Caki2 (cell line): ENCODE measurements at regions not wholly inside any gene's neighbourhood (a gene's known extent, or its start where the extent isn't known, plus 50 kb on each side); places are given as distances from the start of the nearest gene placed in this dataset.
"Not testable (repeated sequence)": the region's sequence is repeated elsewhere in the genome, so short reads cannot be mapped to it uniquely, and the experiment has no call there.

Experiments used
- DNase-seq: peaks from one replicate; pipeline ENCODE4 v3.0.0-alpha.2; 2015; ENCODE audit warnings: low read depth
- in situ Hi-C: cut with HindIII; loops from 2 replicates; pipeline ENCODE4 v1.10.0; 2016; ENCODE audit warnings: low sequenced_read_pairs, low pct_unique_long_range_greater_than_20kb, mixed read lengths

DNA sequence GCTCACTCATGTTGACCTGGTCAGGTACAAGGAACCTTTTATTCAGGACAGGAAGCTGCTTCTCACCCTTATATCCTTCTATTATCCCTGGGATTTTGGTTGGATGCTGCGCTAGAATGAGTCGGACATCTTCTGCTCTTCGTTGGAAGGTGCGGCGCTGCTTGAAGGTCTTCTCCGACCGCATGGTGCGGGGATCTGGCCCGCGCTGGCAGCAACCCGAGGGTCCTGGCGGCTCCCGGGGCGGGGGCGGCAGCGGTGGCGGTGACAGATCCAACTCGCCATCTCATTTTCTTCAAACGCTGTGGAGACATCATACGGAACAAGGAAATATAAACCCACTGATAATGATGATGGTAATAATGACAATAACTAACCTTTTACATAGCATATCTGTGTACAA lies 126.3 kb downstream of the ATXN7L3B start:
- in situ Hi-C loops = no loop called here
- no peak for DNase-seq

DNA sequence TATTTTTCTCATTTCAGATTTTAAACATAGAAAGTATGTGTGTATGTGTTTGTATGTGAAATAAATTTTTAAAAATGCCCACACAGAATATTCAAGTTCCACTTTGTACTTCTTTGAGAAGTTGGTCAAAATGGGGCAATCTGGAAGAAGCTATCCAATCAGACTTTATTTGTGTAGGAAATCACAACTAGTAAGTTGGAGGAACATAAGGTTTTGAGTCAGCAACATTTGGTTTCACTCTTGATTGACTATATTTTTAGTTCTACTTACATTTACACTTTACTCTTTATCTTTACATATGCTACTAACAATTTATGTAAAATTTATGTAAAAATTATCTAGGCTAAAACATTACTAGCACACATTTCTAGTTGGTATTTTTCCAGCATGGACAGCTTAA lies 128.1 kb downstream of the ATXN7L3B start:
- no peak for DNase-seq
- in situ Hi-C loops = no loop called here

DNA sequence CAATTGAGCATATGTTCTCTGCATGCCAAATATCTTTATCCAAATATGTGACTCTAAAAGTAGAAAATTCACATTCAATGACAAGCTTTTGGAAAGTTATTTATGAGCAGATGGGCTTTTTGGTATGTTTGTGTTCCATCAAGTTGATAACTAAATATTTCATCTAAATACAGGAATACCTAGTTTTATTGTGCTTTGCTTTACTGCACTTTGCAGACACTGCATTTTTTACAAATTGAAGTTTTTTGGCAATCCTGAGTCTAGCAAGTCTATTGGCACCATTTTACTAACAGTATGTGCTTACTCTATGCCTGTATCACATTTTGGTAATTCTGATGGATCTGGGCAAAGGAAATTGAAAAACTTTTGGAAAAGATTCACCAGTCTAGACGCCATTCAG lies 133.8 kb downstream of the ATXN7L3B start:
- in situ Hi-C loops = no loop called here
- DNase-seq = no peak

DNA sequence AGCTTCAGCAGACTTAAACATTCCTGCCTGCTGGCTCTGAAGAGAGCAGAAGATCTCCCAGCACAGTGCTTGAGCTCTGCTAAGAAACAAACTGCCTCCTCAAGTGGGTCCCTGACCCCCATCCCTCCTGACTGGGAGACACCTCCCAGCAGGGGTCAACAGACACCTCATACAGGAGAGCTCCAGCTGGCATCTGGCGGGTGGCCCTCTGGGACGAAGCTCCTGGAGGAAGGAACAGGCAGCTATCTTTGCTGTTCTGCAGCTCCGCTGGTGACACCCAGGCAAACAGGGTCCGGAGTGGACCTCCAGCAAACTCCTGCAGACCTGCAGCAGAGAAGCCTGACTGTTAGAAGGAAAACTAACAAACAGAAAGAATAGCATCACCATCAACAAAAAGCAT lies 139.3 kb downstream of the ATXN7L3B start:
- DNase-seq, in situ Hi-C loops: not testable (repeated sequence)

DNA sequence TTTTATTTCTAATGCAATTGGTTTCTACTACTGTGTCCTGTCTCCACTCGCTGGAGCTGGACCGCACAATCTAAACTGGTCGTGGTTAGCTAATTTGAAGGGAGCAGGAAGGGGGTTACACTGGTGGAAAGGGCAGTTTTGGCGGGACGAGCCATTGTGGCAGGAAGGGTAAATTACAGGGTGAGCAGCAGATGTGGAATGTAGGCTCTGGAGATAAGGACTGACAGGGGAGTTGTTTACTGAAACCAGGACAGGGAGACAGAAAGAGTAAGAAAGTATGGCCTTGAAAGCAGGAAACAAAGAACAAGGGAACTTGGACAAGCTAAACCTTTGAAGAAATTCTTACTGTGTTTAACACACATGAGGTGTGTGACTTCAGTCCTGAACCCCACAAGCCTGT lies 147.8 kb downstream of the ATXN7L3B start:
- in situ Hi-C loops = no loop called here
- DNase-seq = no peak

DNA sequence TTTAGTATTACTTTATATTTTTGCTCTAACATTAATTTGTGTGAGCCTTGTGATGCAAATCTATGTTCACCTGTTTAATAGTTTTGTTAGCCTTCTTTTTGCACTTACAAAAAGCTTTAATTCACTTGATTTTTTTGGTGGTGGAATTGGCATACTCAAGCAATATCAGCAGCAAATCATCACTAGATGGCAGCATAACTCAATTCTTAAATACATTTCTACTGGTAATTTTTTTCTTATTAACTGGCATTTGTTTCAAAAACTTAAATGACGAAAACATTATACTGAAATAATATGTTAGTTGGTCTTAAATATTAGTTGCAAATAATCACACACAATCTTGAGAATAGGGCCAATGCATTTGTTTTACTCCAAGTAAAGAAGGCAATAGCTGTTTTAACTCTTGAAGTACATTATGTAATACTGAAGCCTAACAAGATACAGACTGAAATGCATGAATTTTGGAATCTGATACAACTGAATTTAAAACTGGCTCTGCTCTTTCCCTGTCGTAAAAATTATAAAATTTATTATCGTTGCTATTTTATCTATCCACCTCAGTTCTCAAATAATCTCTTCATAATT lies 151.5 kb downstream of the ATXN7L3B start:
- in situ Hi-C loops = no loop called here
- DNase-seq = peak; percentile 49

DNA sequence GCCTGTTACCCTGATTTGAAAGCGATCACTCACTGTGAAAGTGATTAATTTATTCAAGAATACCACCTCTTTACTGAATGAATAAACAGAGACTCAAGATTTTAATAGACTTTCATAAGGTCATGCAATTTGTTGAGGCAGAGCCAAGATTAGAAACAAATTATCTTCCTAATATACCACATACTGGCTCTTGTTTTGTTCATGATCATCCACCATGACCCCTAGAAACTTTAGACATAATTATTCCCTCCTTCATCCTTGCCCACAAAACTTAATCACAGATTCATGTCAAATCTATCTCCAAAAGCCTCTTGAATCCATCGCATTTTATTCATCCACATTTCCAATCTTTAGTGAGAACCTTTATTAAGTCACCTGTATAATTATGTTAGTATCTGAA lies 152.3 kb downstream of the ATXN7L3B start:
- in situ Hi-C loops = no loop called here
- no peak for DNase-seq

DNA sequence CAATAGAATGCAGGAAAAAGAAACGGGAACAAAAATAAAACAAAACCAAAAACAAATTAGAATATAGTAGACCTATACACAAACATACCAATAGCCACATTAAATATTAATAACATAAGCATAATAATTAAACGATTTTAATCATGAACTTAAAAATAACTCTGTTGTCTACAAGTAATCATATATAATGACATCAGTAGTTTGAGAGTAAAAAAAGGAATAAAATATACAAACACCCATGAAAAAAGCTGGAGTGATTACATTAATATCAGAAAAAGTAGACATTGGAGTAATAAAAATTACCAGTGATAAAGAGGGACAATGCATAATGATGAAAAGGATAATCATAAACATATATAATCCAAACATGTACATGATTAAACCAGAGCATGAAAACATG lies 181.8 kb downstream of the ATXN7L3B start:
- in situ Hi-C loops = no loop called here
- no peak for DNase-seq

DNA sequence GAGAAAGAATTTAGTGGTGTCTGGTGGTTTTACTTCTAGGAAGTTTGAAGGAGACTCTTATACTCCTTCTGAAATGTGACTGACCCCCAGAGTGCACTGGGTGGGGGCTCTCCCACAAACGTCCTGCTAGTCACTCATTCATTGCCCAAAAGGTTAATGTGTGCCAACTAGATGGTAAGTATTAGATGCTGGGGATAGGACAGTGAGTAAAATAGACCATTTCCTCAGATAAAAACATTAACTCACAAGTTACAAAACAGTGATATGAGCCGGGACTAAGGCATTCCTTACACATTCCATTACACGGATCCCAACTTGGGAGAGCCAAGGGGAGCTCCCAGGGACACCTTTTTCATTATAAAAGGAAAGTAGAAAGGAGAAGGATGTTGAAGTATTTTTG lies 185.1 kb downstream of the ATXN7L3B start:
- in situ Hi-C loops = no loop called here
- peak; percentile 14 for DNase-seq

DNA sequence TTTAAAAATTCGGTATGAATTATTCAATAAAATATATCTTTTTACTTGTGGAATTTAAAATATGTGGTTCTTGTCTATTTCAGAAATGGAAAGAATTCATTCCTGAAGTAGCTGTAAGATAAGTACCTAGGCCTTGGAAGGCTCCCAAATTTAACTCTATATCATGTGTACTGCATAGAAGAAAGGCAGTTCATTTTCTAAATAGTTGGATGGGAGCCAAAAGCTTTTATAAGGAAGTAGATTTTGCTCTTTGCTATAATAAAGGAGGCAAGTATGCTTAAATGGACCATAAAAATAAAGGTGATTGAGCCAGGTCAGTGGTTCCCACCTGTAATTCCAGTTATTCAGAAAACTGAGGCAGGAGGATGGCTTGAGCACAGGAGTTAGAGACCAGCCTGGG lies 187.5 kb downstream of the ATXN7L3B start:
- in situ Hi-C loops = no loop called here
- no peak for DNase-seq

DNA sequence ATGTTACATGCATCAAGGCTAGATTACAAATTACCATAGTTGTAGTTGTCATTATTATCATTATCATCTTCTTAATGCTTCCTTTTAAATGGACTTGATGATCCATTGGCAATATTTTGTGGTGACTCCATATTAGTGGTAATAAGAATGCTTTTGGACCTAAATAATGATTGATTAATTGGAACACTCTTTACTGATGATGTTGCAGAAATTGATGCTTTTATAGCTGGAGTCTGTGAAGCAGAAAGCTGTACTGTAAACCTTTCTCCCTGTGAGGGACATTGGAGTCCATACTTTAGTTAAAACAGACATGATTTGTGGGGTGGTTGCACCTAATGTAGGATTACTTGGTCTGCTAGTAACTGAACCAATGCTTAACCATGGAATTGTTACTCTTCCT lies 190.4 kb downstream of the ATXN7L3B start:
- in situ Hi-C loops = no loop called here
- DNase-seq = no peak

DNA sequence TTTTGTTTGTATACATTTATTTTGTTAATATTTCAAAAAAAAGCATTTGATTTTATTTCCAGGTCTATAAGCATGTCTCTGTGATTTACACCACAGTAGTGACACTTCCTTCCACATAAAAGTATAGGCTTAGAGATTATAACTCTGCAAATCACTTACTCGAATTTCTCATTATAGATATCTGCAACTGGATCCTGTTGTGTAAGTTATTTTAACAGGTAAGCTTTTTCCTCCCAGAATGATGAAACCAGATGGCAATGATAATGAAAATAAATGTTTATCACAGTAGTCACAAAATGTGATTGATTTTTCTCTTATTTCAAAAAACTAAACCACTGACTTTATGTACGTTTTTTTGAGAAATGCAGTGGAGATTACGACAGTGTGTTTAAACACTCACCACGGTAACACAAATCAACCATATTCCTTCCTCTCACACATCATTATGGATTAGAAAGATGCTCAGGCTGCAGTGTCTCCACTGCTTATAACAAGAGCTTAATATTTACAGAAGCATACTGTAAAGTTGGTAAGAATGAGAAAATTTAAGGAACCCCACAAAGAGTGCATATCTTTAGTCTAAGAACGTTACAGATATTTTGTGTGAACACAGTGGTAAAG lies 194.6 kb downstream of the ATXN7L3B start:
- DNase-seq = no peak
- in situ Hi-C loops = no loop called here

DNA sequence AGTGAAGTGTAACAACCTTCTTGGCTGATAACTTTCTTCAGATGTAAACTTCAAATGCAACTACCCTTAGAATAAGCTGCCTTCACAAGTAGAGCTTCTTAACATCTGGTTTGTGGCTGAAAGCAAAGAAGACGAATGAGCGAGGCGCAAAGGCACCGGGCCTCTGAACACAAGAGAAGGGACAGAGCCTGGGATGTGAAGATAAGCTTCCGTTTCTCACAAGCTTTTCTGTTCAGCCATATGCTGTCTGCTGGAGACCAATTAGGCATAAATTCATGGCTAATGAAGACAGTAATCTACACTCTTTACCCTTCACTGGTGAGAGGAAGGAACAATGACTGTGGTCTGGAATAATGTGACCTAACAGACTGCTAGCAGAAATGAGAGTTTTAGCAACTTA lies 195.2 kb downstream of the ATXN7L3B start:
- DNase-seq = no peak
- in situ Hi-C loops = no loop called here

DNA sequence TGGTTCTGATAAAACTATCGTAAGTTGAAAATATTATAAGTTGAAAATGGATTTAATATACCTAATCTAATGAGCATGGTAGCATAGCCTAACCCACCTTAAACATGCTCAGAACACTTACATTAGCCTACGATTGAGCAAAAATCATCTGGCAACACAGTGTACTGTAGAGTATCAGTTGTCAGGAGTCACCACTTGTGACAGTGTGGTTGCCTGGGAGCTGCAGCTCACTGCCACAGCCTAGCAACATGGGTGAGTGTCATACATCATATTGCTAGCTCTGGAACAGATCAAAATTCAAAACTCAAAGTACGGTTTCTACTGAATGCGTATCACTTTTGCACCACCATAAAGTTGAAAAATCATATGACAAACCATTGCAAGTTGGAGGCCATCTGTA lies 203.5 kb downstream of the ATXN7L3B start:
- in situ Hi-C loops = no loop called here
- DNase-seq = no peak

DNA sequence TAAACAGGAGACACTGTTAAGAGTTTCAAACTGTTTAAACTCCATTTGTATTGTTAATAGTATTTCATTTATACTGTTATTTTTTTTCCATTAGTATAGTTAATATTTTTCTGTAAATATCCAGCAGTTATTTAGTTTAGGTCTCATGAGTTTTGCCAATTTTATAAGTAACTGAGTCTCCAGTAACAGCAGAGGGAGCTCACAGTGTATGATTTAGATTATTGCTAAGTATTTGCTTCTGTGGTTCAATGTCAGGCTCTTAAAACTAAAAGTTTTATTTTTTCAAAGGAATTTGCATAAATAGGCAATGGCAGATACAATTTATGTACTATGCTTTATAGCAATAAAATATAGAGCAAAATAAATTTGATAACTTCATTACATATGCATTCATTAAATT lies 209.7 kb downstream of the ATXN7L3B start:
- peak; percentile 15 for DNase-seq
- in situ Hi-C loops = no loop called here

DNA sequence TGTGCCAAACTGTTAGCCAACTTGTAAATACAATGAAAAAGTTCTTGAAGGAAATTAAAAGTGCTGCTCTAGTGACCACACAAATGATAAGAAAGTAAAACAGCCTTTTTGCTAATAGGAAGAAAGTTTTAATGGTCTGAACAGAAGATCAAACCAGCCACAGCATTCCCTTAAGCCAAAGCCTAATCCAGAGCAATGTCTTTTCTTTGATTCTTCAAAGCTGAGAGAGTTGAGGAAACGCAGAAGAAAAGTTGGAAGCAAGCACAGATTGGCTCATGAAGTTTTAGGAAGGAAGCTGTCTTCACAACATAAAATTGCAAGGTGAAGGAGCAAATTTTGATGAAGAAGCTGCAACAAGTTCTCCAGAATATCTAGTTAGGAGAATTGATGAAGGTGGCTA lies 213.8 kb downstream of the ATXN7L3B start:
- no peak for DNase-seq
- in situ Hi-C loops = no loop called here

DNA sequence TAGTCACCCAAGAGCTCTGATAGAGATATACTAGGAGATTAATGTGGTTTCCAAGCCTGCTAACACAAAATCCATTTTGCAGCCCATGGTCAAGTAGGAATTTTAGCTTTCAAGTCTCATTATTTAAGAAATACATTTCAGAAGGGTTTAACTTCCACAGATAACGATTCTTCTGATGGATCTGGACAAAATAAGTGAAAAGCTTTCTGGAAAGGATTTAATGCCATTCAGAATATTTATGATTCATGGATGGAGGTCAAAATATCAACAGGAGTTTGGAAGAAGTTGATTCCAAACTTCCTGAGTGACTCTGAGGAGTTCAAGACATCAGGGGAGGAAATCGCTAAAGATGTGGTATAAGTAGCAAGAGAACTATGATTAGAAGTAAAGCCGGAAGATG lies 214.6 kb downstream of the ATXN7L3B start:
- no peak for DNase-seq
- in situ Hi-C loops = no loop called here

DNA sequence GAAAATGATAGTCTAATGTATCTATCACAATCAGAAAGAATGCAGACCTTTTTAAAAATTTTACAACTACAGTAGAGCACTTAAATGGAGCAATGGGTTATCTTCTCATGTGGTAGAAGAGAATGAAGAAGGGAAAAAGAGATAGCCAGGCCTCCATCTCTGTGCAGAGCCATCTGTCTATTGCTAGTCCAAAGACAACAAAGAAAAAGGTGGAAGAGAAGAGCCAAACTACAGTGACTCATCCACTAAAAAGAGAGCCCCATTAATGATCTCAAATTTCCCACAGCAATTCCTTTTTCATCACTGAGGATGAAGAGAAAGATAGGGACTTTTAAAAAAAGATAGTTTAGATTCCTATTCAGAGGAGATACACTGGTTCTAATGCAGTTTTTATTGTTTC lies 232.9 kb downstream of the ATXN7L3B start:
- in situ Hi-C loops = no loop called here

DNA sequence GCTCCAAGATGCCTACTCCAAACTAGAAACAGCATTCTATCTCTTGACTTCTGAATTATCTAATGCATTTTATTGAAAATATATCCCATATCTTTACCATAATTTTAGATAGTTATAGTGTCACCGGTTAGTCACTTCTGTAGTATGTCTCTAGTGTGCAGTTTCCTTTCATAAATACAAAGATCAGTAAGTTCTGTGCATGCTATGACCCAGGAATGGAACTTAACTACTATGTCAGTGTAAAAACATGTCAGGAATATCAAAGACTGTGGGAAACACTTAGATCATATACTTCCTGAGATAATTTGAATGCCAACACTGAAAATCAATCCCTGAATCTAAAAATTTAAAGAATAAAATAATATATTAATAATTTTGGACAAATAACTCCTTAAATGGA lies 237.6 kb downstream of the ATXN7L3B start:
- in situ Hi-C loops = no loop called here
- no peak for DNase-seq

More for the DNA sequence above, 232.9 kb downstream of the ATXN7L3B start:
- DNase-seq = no peak

DNA sequence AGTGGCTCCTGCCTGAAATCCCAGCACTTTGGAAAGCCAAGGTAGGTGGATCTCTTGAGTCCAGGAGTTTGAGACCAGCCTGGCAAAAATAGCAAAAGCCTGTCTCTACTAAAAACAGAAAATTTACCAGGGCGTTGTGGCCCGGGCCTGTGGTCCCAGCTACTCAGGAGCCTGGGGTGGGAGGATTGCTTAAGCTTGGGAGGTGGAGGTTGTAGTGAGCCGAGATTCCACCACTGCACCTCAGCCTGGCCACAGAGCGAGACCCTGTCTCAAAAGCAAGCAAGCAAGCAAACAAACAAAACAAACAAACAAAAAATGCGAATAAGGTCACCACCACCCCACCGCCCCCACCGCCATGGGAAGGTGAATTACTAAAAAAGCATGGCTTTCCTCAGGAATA lies 238.7 kb downstream of the ATXN7L3B start:
- in situ Hi-C loops = no loop called here

More for the DNA sequence above, 238.7 kb downstream of the ATXN7L3B start:
- DNase-seq = no peak
